COLO668 (cell line): ENCODE measurements at regions not wholly inside any gene's neighbourhood (a gene's known extent, or its start where the extent isn't known, plus 50 kb on each side); places are given as distances from the start of the nearest gene placed in this dataset.

Source experiments
- DNase-seq: peaks from one replicate; lab custom pipeline; 2025; ENCODE audit not compliant: unreplicated experiment; lab: John Stamatoyannopoulos, UW

- DNase-seq, result no peak
These were observed 1509.2 kb downstream of the CDH11 start for GRCh38 chr16:63612462-63613227.

GRCh38 chr16:63606778-63607177 lies 1515.1 kb downstream of the CDH11 start:
- DNase-seq, result no peak

GRCh38 chr16:63602206-63602927 lies 1519.5 kb downstream of the CDH11 start:
- no peak for DNase-seq

DNA sequence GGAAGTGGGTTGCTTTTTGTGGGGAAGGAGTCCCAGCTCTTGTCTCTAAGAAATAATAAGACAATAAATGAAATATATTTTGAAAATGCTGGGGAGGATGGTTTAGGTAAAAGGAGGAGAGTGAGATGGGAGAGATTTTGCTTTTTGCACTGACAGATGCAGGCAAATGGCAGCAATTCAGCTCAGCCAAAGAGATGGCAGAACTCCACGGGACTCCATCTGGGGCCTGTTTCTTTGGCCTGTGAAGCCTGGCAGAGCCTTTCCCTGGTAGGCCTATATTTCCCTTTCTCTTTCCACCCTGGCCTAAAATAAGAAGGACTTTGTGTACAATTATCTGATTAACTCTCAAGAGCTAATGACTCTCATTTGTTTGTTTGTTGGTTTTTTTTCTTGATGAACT lies 1525.1 kb downstream of the CDH11 start:
- DNase-seq, result no peak

- no peak for DNase-seq
These were observed 1529.0 kb downstream of the CDH11 start for GRCh38 chr16:63592852-63593251.

- DNase-seq, result no peak
These were observed 1540.3 kb downstream of the CDH11 start for GRCh38 chr16:63581570-63581969.

- no peak for DNase-seq
These were observed 1542.6 kb upstream of the CDH8 start for GRCh38 chr16:63578791-63579190.

DNA sequence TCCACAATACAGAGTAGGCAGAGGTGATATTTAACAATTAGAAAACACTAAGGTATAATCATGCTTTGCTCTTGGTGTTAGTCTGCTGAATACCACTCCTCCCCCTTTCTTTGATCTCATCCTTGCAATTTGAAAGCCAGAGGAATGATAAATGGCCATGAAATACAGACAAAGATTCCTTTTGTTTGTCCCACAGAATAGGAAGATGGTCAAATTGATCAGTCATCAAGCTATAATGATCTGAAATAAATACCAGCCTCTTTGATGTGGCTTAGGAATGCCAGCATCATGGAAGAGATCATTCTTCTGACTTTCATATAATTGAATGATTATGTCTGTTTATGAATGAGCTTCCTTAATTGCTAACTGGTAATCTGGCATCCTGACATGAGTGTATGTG lies 1541.7 kb upstream of the CDH8 start:
- DNase-seq, result no peak

DNA sequence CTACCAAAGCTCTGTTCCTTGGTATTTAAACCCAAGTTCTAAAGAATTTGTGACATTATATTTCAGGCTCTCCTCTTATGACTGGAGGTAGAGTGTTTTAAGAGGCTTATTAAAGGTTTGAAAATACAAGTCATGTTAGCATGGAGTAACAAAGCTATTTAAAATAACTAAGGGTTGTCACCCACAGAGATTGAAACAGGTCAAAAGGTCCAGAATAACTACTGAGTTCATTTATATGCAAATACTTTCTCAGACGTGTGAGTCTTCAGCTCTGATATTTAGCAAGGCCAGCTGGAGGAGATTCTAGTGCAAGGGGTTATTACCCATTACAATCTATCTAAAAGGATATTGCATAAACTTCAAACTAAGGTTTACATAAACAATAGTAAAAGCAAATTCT lies 1538.8 kb upstream of the CDH8 start:
- DNase-seq, result no peak

- no peak for DNase-seq
These were observed 1531.9 kb upstream of the CDH8 start for GRCh38 chr16:63568164-63568563.

GRCh38 chr16:63563819-63564505 lies 1527.7 kb upstream of the CDH8 start:
- DNase-seq, result no peak

GRCh38 chr16:63553980-63554379 lies 1517.7 kb upstream of the CDH8 start:
- no peak for DNase-seq

DNA sequence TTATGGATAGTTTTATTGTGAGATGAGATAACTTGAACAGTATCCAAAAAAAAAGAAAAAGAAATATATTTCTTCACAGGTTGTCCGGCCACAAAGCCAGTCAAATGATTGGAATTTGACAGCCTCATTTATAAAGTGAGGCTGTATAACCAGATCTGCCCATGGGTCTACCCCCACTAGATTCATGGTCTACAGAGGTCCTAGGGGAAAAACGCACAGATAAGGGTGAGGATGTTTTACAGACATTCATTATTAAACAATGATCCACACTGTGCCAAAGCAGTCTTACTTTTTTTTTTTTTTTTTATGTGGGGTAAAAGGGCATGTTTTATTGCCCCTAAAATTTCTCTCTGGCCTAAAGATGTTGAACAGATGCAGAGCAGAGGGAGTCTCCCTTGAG lies 1503.0 kb upstream of the CDH8 start:
- no peak for DNase-seq

DNA sequence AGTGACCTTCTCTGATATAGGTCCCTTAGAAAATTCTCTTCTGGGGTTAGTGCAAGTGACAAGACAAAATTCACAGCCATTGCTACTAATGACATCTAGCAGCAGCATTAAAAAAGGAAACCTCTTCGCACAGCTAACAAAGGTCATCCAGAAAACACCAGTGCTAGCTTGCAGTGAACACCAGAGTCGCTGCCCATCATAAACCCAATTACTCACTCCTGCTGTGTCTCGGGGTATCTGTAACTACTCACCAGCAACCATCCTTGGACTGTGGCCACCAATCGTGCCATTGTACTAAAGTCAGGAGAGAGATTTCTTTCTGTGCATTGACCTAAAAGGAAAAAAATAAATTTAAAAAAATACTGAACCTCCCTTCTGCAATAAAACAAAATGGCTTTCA lies 1494.7 kb upstream of the CDH8 start:
- no peak for DNase-seq

GRCh38 chr16:63530208-63530607 lies 1494.0 kb upstream of the CDH8 start:
- DNase-seq, result no peak

DNA sequence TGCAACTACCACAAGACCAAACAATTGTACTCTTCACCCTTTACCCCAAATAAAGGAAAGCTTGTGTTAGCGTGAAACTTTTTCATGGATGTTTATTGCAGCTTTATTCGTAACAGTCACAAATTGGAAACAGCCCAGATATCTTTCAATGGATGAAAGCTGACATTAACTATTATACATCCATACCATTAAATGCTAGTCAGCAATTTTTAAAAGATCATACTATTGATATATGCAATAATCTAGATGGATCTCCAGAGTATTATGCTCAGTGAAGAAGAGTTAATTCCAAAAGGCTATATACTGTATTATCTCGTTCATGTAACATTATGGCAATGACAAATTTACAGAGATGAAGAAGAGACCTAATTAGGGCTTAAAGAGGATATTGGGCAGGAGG lies 1491.2 kb upstream of the CDH8 start:
- no peak for DNase-seq

GRCh38 chr16:63516394-63516793 lies 1480.2 kb upstream of the CDH8 start:
- no peak for DNase-seq

DNA sequence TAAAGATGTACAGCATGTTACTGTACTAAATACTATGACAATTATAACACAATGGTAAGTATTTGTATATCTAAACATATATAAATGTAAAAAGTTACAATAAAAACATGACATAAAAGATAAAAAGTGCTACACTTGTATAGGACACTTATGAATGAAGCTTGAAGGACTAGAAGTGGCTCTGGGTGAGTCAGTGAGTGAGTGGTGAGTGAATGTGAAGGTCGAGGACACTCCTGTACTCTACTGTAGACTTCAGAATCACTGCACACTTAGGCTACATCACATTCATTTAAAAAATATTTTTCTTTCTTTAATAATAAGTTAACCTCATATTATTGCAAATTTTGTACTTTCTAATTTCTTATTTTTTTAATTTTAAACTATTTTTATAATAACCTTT lies 1476.7 kb upstream of the CDH8 start:
- no peak for DNase-seq

DNA sequence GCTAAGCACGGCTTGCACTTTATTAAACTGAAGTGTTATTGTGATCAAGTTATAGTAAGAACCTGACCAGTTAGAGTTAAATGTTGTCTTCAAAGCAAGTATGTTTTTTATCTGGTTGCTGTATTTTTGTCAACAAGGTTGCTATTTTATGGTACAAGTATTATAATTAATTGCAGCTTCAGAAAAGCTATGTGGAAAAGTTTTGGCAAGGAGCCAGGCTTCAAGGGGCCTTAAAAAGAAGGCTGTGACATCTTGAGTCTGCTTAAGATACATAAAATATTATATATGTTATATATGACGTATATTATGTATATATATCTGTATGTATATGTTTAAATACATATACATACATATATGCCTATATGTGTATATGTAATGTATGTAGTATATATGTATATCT lies 1461.2 kb upstream of the CDH8 start:
- DNase-seq, result no peak

DNA sequence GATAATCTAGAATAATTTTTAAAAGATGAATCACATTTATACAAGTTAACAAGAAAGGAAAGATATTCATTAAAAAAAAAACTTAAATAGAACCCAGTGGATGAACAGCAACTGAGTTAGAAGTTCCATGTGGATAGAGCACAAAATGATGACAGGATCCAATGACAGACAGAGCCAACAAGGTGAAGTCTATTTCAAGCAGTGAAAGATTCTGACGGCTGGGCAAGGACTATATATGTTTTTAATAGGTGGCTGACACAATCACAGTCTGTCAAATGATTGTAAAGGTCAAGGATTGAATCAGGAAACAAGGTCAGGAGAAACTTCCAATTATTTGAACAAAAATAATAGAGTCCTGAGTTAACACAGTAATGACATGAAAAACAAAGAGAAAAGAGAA lies 1460.0 kb upstream of the CDH8 start:
- no peak for DNase-seq

DNA sequence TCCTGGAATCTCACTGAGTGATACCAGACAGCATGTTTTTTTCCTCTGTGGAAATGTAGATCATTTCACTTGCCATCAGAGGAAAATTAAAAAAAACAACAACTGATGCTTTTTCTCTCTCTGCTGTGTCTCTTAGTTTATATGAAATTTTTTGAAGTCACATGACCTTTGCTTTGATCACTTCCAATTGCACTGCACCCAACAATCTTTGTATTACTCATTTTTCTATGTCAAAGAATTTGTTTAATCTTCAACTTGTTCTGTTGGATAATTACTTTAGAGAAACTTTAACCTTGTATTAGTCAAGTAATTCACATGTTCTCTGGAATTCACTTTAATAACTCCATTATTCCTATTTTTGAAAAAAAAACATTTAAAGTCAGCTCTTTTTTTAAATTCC lies 1452.7 kb upstream of the CDH8 start:
- no peak for DNase-seq

GRCh38 chr16:63481060-63481459 lies 1444.8 kb upstream of the CDH8 start:
- no peak for DNase-seq
